Lower leg skin (tissue), 3 donors: ENCODE measurements at regions not wholly inside any gene's neighbourhood (a gene's known extent, or its start where the extent isn't known, plus 50 kb on each side); places are given as distances from the start of the nearest gene placed in this dataset.

Experiments
- POLR2A ChIP-seq, 2 donors: fragments of 450-650 bp; IDR thresholded peaks; one replicate each; pipeline ENCODE4 v1.6.1; 2016 to 2017; ENCODE audit warnings: antibody characterized with exemption in 2 of 2, mild to moderate bottlenecking in 1 of 2, moderate library complexity in 1 of 2
- TF ChIP-seq, protein P1 (sequence below), 3 donors: fragments of 450-650 bp; IDR thresholded peaks; one replicate each; pipeline ENCODE4 v1.5.1; 2016; ENCODE audit warnings: antibody characterized with exemption in 3 of 3, mild to moderate bottlenecking in 3 of 3, moderate library complexity in 2 of 3

GRCh38 chr2:100627330-100628300, 64.8 kb downstream of the PDCL3 start:
- TF ChIP-seq POLR2A (IDR thresholded peaks at IDR 0.05), result no peak
- TF ChIP-seq, protein P1, sequence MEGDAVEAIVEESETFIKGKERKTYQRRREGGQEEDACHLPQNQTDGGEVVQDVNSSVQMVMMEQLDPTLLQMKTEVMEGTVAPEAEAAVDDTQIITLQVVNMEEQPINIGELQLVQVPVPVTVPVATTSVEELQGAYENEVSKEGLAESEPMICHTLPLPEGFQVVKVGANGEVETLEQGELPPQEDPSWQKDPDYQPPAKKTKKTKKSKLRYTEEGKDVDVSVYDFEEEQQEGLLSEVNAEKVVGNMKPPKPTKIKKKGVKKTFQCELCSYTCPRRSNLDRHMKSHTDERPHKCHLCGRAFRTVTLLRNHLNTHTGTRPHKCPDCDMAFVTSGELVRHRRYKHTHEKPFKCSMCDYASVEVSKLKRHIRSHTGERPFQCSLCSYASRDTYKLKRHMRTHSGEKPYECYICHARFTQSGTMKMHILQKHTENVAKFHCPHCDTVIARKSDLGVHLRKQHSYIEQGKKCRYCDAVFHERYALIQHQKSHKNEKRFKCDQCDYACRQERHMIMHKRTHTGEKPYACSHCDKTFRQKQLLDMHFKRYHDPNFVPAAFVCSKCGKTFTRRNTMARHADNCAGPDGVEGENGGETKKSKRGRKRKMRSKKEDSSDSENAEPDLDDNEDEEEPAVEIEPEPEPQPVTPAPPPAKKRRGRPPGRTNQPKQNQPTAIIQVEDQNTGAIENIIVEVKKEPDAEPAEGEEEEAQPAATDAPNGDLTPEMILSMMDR (IDR thresholded peaks at IDR 0.05), result no peak
